Heart left ventricle (tissue), 13 donors: ENCODE measurements at regions not wholly inside any gene's neighbourhood (a gene's known extent, or its start where the extent isn't known, plus 50 kb on each side); places are given as distances from the start of the nearest gene placed in this dataset.

Experiments
- CTCF ChIP-seq, 12 donors: fragments of 200-600 bp; sonication (generic) in 4 of 12; IDR thresholded peaks; one replicate each; pipeline versions ENCODE4 v1.5.0 to v1.8.0; 2018 to 2022; ENCODE audit warnings: antibody characterized with exemption in 12 of 12, mild to moderate bottlenecking in 5 of 12
- POLR2A ChIP-seq, 2 donors: fragments of 450-650 bp; IDR thresholded peaks; one replicate each; pipeline ENCODE4 v1.6.1; 2017; ENCODE audit warnings: antibody characterized with exemption in 2 of 2, mild to moderate bottlenecking in 2 of 2, moderate library complexity in 2 of 2
- donor health status: ischemic (EF 13 %, LVEDD 7.1; RV severe dilation, severe dysfunction).
- donor health status: DM: no; HTN: yes; CAD: no.
- donor health status: DM: no; HTN: no; CAD: no.
- donor health status: ischemic (EF 25% LVEDD 6.9; RV normal size, moderate dysfunction).
- donor health status: ischemic (EF 25% LVEDD 5.7; RV mildly dilated, moderate dysfunction).
- donor health status: ischemic (EF 35%, LVEDD 5.7; RV mildly dilated, moderate dysfunction).
- donor health status: nonischemic (EF 11% LVEDD 7.7; RV severe dilation, severe dysfunction).
- donor health status: DM: yes; HTN: yes; CAD: no.
- donor health status: PGD.
- donor health status: ischemic (EF 29% LVEDD 5.4; RV normal size, mild dysfunction).
- donor health status: nonischemic (EF 23%, LVEDD 6.1; RV moderate dilation, normal function).

GRCh38 chr6:44676826-44677433, 289.4 kb downstream of the CDC5L start:
- TF ChIP-seq POLR2A (IDR thresholded peaks at IDR 0.05): no peak
- TF ChIP-seq CTCF (IDR thresholded peaks at IDR 0.05): no peak
